Thyroid gland (tissue), 4 donors: ENCODE measurements at regions not wholly inside any gene's neighbourhood (a gene's known extent, or its start where the extent isn't known, plus 50 kb on each side); places are given as distances from the start of the nearest gene placed in this dataset.

Experiments
- CTCF ChIP-seq, 6 experiments: fragments of 200-600 bp in 3 of 6; fragments of 450-650 bp in 3 of 6; sonication (generic) in 3 of 6; IDR thresholded peaks; one replicate each; pipeline ENCODE4 v1.5.1; 2016 to 2019; ENCODE audit warnings: antibody characterized with exemption in 6 of 6, mild to moderate bottlenecking in 2 of 6, inconsistent platforms in 1 of 6, moderate library complexity in 1 of 6
- POLR2A ChIP-seq, 2 donors: fragments of 450-650 bp; IDR thresholded peaks; one replicate each; pipeline ENCODE4 v1.6.1; 2017; ENCODE audit warnings: antibody characterized with exemption in 2 of 2, mild to moderate bottlenecking in 2 of 2, moderate library complexity in 1 of 2

GRCh38 chr4:12118651-12119213, 690.0 kb upstream of the HS3ST1 start:
- no peak for TF ChIP-seq POLR2A (IDR thresholded peaks at IDR 0.05)
- TF ChIP-seq CTCF (IDR thresholded peaks at IDR 0.05), result no peak
